Fibroblast of gingiva (primary cell): ENCODE measurements at regions not wholly inside any gene's neighbourhood (a gene's known extent, or its start where the extent isn't known, plus 50 kb on each side); places are given as distances from the start of the nearest gene placed in this dataset.

Experiments
- DNase-seq: peaks from one replicate; pipeline ENCODE4 v3.0.0-alpha.2; 2011; ENCODE audit warnings: low read depth

DNA sequence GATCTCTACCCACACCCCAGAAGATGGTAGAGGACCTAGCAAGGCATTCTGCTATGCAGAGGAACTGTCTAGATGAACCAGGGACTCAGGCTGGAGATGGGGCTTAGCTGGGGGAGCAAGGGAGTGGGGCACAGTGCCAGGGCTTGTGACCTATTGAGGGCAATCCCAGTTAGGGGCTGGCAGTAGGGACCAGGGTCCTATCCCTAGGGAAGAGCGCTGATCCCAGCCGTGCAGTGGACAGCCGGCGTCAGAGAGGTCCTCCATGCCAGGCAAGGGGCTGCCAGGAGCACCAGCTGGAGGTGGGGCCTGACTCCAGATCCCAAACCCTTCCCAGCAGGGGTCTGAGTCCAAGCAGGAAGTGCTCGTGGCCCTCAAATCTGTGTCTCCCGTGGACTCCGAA is 52.7 kb upstream of the NEURL1B start:
- no peak for DNase-seq

- DNase-seq, result no peak
These were observed 54.0 kb upstream of the NEURL1B start for GRCh38 chr5:172587061-172587405.

DNA sequence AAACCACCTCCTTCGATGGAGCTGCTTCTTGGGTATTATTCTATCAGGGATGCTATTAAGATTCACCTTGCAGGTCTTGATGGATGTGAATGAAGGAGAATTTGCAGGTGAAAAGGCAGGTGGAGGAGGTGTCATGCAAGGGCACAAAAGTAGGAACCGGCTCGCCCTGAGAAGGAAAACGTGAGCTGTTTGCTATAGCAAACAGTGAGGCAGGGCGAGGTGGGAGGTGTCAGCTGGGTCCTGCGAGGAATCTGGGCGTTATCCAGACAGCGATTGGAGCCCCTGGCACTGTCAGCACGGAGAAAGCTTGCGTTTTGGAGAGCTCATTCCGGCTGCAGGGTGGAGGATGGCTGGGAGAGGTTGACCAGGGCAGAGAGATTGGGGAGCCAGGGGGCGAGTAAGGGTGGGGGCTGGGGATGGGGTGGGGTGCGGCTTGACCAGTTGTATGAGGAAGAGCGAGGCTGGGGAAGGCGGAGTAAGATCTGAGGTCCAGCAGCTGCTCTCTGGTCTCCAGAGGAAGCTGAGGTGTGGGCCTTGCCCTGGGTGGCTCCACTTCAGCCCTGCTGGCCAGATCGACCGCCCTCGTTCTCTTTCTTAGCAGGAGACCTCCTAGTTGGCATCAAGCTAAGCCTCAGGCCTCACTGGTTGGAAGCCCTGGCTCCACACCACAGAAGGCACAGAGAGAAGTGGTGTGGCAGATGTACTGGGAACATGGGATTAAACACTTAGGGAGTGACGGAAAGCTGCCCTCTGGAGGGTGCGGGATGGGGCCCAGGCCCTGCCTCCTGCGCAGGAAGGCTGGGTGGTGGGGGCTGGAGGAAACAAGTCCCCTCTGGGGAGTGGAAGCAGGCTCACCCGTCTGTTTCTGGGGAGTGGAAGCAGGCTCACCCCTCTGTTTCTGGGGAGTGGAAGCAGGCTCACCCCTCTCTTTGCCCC is 54.7 kb upstream of the NEURL1B start:
- no peak for DNase-seq

- DNase-seq, result no peak
These were observed 55.9 kb upstream of the NEURL1B start for GRCh38 chr5:172585114-172585513.

- no peak for DNase-seq
These were observed 56.4 kb upstream of the NEURL1B start for GRCh38 chr5:172584638-172585037.

- no peak for DNase-seq
These were observed 57.0 kb upstream of the NEURL1B start for GRCh38 chr5:172583931-172584511.

DNA sequence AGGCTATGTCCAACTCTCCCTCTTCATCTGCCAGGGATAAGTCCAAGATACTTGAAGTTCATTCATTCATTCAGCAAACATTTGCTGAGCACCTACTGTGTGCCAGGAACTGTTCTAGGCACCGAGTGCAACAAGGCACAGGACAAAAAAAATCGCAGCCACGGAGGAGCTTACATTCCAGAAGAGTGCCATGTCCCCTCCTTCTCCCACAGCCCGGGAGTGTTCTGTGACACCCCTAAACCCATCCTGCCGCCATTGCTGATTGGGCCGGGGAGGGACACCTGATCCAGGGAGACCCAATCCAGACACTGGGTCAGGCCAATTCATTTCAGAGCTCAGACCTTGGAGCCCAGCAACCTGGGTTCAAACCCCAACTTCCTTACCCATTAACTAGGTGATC is 58.1 kb upstream of the NEURL1B start:
- DNase-seq, result no peak

- DNase-seq, result no peak
These were observed 59.7 kb upstream of the NEURL1B start for GRCh38 chr5:172581315-172581714.

GRCh38 chr5:172579403-172579990 is 61.6 kb upstream of the NEURL1B start:
- no peak for DNase-seq

DNA sequence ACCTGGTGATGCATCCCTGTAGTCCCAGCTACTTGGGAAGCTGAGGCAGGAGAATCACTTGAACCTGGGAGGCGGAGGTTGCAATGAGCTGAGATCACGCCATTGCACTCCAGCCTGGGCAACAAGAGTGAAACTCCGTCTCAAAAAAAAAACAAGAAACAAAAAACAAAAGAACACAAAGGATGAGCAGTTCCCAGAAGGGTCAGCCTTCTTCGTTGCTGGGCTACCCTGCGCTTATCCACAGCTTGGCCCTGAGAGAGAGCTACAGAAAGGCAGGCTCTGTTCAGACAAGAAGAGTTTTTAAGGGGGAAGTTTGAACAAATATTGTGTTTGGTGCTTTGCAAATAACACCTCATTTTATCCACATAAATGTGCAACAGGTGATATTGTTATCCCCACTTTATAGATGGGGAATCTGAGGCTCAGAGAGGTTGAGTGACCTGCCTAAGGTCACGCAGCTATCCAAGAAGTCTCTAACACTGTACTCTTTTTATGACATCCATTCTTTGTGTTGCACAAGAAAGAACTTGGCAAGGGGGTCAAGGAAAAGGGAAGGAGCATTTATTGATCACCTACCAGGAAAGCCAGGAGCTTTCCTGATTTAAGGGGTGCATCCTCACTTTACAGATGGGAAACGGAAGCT is 63.7 kb upstream of the NEURL1B start:
- DNase-seq, result no peak

DNA sequence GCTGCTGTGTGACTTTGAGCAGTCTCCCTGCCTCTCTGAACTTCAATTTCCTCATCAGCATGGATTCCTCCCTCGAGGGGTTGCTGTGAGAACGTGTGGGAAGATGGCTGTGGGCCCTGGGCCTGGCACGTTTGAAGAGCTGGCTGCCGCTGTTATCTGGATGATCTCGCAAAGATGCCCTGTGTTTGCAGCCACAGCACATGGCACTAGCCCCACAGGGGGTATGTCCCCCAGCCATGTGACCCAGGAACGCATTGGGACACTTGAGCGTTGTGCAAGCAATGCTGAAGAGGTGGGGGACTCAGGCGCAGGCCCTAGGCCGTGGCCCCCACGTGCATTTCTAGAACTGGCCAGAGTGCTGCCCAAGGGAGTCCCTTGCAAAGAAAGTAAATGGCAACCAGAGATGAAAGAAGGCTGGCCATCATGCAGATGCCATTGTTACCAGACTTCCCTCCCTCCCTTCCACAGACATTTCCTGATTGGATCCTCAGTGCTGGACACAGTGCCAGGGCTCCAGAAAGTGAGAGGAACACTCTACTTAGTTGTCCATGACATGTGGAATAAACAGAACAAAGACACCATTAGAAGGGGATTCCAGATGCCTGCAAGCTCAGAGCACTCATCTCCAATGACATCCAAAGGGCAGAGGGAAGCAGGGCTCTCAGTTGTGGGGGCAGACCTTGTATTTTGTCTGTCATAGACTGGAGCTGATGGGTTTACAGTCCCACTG is 65.1 kb upstream of the NEURL1B start:
- no peak for DNase-seq

GRCh38 chr5:172575416-172575815 is 65.6 kb upstream of the NEURL1B start:
- no peak for DNase-seq

- no peak for DNase-seq
These were observed 66.2 kb upstream of the NEURL1B start for GRCh38 chr5:172574871-172575223.

DNA sequence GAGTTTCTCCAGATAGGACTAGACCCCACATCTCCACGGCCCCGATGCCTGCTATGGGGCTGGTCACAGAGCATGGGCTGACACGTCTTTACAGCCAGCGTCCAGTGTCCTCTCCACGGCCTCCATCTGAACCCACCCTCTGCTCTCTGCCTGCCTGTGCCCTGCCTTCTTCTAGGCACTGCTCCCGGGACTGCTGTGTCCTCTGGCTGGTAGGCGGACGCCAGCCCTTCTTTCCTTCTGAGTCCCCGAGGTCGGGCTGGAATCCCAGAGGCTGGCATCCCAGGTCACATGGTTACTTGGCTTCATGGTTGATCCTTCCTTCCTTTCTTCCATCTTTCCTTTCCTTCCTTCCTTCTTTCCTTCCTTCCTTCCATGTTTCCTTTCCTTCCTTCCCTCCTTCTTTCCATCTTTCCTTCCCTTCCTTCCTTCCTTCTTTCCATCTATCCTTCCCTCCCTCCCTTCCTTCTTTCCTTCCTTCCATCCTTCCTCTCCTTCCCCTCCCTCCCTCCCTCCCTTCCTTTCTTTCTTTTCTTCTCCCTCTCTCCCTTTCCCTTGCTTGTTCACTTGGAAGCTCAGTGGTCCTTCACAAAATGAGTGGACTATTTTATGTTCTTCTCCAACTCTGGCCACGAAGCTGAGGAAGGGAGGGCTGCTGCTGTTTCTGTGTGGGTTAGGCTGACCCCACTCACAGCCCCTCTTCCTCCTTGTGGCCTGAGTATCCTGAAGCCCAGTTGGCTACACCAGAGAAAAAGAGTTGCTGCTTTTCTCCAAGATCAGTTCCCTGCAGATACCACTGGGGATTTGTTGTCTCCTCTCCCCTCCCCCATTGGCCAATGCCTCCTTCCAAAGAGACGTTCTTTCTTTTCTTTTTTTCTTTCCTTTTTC is 66.8 kb upstream of the NEURL1B start:
- DNase-seq, result no peak

DNA sequence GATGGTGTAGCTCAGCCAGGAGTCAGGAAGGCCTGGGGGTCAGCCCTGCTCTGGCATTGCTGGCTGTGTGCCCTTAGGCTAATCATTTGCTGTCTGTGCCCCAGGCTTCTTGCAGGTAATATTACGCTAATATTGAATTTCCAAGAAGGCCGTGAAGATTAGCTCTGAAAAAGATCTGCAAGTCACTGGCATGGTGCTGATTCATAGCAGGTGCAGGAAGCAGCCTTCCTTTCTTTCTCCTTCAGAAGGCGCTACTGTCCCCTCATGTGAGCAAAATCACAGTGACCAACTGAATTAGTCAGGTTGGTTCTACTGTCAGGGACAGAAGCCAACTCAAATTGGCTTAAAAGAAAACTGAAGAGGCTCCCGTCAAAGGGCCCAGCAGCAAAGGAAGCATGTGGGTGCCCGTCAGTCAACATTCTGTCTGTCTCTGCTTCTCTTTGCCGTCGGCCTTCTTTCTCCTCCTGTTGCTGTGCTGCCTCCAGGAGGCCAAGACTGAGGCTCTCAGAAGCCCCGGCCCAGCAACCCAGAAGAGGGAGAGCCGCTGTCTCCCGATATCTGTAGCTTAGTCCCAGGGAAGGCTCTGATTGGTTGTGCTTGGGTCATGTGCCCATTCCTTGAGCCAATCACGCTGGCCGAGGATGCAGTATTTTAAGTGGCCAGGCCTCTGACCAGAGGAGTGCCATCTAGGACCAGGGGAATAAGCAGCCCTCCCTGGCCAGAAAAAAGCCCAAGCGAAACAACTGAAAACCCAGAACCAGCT is 67.8 kb upstream of the NEURL1B start:
- DNase-seq, result no peak

DNA sequence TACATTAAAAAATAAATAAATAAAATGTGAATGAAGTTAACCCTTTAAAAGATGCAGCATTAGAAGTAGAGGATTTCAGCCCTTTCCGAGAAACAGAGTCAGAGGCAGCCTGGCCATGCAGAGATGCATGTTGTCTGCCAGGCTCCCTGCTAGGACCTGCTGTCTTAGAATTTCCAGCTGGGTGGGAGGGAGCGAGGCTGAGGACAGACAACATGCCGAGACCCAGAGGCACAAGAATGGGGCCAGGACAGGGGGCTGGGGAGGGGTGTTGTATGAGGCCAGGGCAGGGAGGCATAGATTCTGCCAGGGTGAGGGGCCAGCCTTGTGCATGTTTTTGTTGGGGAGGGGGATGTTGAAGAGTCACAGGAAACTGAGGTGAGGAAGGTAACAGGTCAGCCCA is 68.6 kb upstream of the NEURL1B start:
- DNase-seq, result no peak

- no peak for DNase-seq
These were observed 69.2 kb upstream of the NEURL1B start for GRCh38 chr5:172571892-172572291.

DNA sequence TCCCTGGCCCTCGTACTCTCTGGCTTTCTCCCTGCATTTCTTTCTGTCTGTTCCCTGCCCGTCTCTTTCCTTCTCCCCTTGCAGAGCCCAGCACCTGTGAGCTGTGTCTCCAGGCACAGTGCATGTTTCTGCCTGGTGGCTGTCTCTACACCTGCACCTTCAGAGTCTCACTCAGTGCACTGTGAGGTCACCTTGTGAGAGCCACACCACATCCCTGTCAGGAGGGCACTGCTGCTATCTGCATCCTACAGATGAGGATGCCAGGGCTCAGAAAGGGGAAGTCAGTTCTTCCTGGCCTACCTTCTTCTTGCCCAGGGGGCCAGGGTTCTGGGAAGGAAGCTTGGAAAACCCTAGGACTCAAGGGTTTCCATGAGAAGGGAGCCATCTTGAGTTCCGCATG is 69.7 kb upstream of the NEURL1B start:
- no peak for DNase-seq

DNA sequence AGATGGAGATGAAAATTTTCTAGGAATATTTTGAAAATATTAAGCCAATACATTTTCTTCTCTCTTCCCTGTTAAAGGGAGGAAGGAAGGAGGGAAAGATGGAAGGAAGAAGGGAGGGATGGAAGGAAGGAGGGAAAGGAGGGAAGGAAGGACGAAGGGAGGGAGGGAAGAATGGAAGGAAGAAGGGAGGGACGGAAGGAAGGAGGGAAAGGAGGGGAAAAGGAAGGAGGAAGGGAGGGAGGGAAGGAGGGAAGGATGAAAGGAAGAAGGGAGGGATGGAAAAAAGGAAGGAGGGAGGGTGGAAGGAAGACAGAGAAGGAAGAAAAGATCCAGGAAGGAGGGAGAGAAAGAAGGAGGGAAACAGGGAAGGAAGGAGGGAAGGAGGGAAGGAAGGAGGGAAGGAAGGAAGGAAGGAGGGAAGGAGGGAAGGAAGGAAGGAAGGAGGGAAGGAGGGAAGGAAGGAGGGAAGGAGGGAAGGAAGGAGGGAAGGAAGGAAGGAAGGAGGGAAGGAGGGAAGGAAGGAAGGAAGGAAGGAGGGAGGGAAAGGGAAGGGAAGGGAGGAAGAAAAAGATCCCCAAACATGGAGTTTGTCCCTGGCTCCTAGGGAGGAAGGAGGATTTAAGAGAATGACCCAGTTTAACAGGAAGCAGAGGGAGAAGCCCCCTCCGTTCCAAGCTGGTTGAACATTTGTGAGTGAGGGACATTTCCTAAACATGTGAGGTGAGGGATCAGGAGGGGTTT is 70.3 kb upstream of the NEURL1B start:
- no peak for DNase-seq
